IMR-90 (cell line): ENCODE measurements at regions not wholly inside any gene's neighbourhood (a gene's known extent, or its start where the extent isn't known, plus 50 kb on each side); places are given as distances from the start of the nearest gene placed in this dataset.

Experiments
- CEBPB ChIP-seq: IDR thresholded peaks from 2 replicates; pipeline ENCODE4 v1.6.1; 2012; ENCODE audit warnings: low read depth, low read length, improper control_type of control experiment
- CHD1 ChIP-seq: IDR thresholded peaks from 2 replicates; pipeline ENCODE4 v1.6.1; 2012; ENCODE audit warnings: low read depth, low read length, improper control_type of control experiment
- CTCF ChIP-seq: conservative IDR thresholded peaks from 2 replicates; pipeline ENCODE4 v1.5.1; 2012; ENCODE audit warnings: mild to moderate bottlenecking, low read depth, low read length, improper control_type of control experiment

DNA sequence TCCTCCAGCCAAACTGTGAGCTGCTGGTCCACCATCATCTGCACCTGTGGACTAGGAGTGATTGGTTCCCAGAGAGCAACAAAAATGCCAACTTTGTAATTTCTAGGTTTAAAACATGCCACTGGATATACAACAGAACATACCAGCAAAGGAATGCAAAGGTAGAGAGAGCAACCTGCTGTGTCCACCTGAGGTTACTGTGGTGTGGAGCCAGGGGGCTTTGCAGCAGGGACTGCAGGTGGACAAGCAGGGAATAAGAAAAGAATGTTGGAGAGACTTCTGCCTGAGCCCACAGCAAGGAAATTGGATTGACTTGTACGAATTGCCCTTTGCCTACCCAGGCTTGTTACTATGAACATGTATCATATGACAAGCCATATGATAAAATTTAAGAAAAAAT lies 345.2 kb upstream of the SPHKAP start:
- no peak for TF ChIP-seq CTCF
- TF ChIP-seq CEBPB, result no peak
- no peak for TF ChIP-seq CHD1
